C4-2B (cell line): ENCODE measurements at regions not wholly inside any gene's neighbourhood (a gene's known extent, or its start where the extent isn't known, plus 50 kb on each side); places are given as distances from the start of the nearest gene placed in this dataset.

Experiments used
- CTCF ChIP-seq: fragments of 450-650 bp; conservative IDR thresholded peaks from 2 replicates; pipeline ENCODE4 v1.5.1; 2017; ENCODE audit warnings: mild to moderate bottlenecking
- ZFX ChIP-seq: fragments of 450-650 bp; IDR thresholded peaks from 2 replicates; pipeline ENCODE4 v1.6.1; 2017

- no peak for TF ChIP-seq CTCF
- no peak for TF ChIP-seq ZFX
Observed at GRCh38 chr13:44051405-44051804, 171.7 kb downstream of the LACC1 start.
